Caco-2 (cell line): ENCODE measurements at regions not wholly inside any gene's neighbourhood (a gene's known extent, or its start where the extent isn't known, plus 50 kb on each side); places are given as distances from the start of the nearest gene placed in this dataset.

Experiments
- BruUV-seq: library from RNA; stranded (reverse); fragments of 400-500 nt; replicated peaks from 2 replicates; lab custom pipeline; 2021; lab: Mats Ljungman, UMichigan
- CTCF ChIA-PET: fragments of 300-600 bp; sonication (Branson Sonifier 250); formaldehyde crosslinking; loops from one replicate; lab custom pipeline; 2022; ENCODE audit warnings: antibody characterized with exemption; lab: Charles Lee
- POLR2A ChIA-PET: fragments of 300-600 bp; sonication (Branson Sonifier 250); formaldehyde crosslinking; loops from one replicate; lab custom pipeline; 2022; ENCODE audit warnings: antibody characterized with exemption; lab: Charles Lee
- DNase-seq, 2 experiments: peaks; one replicate each; pipeline versions ENCODE4 v3.0.0 to v3.0.0-alpha.2; 2020 to 2022
- H3K27me3 ChIP-seq: replicated peaks from 2 replicates; pipeline ENCODE4 v1.6.0; 2011; ENCODE audit warnings: low read length; ENCODE audit not compliant: control insufficient read depth, insufficient read depth
- H3K36me3 ChIP-seq: 2 replicates; pipeline ENCODE4 v1.5.1; 2011; ENCODE audit warnings: low read length; ENCODE audit not compliant: control insufficient read depth, insufficient read depth
- H3K4me1 ChIP-seq: fragments of 250-450 bp; sonication (Bioruptor Pico); 2 replicates; pipeline ENCODE4 v1.5.1; 2020; ENCODE audit warnings: mild to moderate bottlenecking
- H3K4me3 ChIP-seq: 2 replicates; pipeline ENCODE4 v1.5.1; 2011; ENCODE audit warnings: low read depth, mild to moderate bottlenecking, control low read depth, low read length
- H3K9me3 ChIP-seq: fragments of 250-450 bp; sonication (Bioruptor Pico); 2 replicates; pipeline ENCODE4 v1.5.1; 2020; ENCODE audit warnings: mild to moderate bottlenecking, moderate library complexity
- H3K27ac Mint-ChIP-seq: one replicate; pipeline ENCODE4 v1.8.0; 2022; ENCODE audit warnings: mixed read lengths; ENCODE audit not compliant: unreplicated experiment
- H3K27me3 Mint-ChIP-seq: one replicate; pipeline ENCODE4 v1.8.0; 2022; ENCODE audit warnings: mixed read lengths; ENCODE audit not compliant: insufficient read depth, unreplicated experiment
- H3K36me3 Mint-ChIP-seq: one replicate; pipeline ENCODE4 v1.8.0; 2022; ENCODE audit warnings: mild to moderate bottlenecking, mixed read lengths; ENCODE audit not compliant: insufficient read depth, unreplicated experiment
- H3K4me1 Mint-ChIP-seq: one replicate; pipeline ENCODE4 v1.8.0; 2022; ENCODE audit warnings: low read depth, mixed read lengths; ENCODE audit not compliant: unreplicated experiment
- H3K4me3 Mint-ChIP-seq: one replicate; pipeline ENCODE4 v1.8.0; 2022; ENCODE audit warnings: mild to moderate bottlenecking, moderate library complexity, mixed read lengths; ENCODE audit not compliant: unreplicated experiment
- H3K9me3 Mint-ChIP-seq: one replicate; pipeline ENCODE4 v1.8.0; 2022; ENCODE audit warnings: mixed read lengths; ENCODE audit not compliant: unreplicated experiment
- CTCF ChIP-seq, 2 experiments: fragments of 200-600 bp in 1 of 2; IDR thresholded peaks; 1 replicate in 1 of 2; 2 replicates in 1 of 2; pipeline versions ENCODE4 v1.5.1 to v1.8.0; 2011 to 2022; ENCODE audit warnings: antibody characterized with exemption in 1 of 2, control low read depth in 1 of 2, inconsistent platforms in 1 of 2, low read depth in 1 of 2, low read length in 1 of 2, mild to moderate bottlenecking in 1 of 2, moderate library complexity in 1 of 2; ENCODE audit not compliant: insufficient read depth in 1 of 2, severe bottlenecking in 1 of 2, unreplicated experiment in 1 of 2
- intact Hi-C: fragments of 100-400 bp; cut with micrococcal nuclease; formaldehyde crosslinking; loops from one replicate; pipeline ENCODE4 v1.10.0; 2022; ENCODE audit not compliant: unreplicated experiment

- Histone ChIP-seq H3K9me3 (peaks cover 6% of the 10 kb centered on the region; the same call in 1 of the 2 replicates), H3K4me1 (no peaks in the 10 kb centered on the region), H3K36me3 (no peaks in the 10 kb centered on the region), H3K4me3 (no peak overlapping the region), H3K27me3 (no peaks in the 10 kb centered on the region)
- H3K36me3 Mint-ChIP-seq, result no peaks in the 10 kb centered on the region
- no peak for DNase-seq
- H3K9me3 Mint-ChIP-seq, result peaks cover 21% of the 10 kb centered on the region
- TF ChIP-seq CTCF (IDR thresholded peaks at IDR 0.05; ENCODE audit: insufficient read depth in 1 of 2, low read depth in 1 of 2, low read length in 1 of 2, severe bottlenecking in 1 of 2, unreplicated experiment in 1 of 2), result no peak
- ChIA-PET CTCF (no interaction called here), POLR2A (no interaction called here)
- no peak overlapping the region for H3K4me3 Mint-ChIP-seq
- no peak overlapping the region for H3K27ac Mint-ChIP-seq
- intact Hi-C loops, result no loop called here
- no peaks in the 10 kb centered on the region for H3K4me1 Mint-ChIP-seq
- peaks cover 2% of the 10 kb centered on the region for H3K27me3 Mint-ChIP-seq
- no TSS peak for BruUV-seq
Observed at GRCh38 chr11:81655351-81655750, 1078.3 kb downstream of the FAM181B start.

- intact Hi-C loops, result no loop called here
- Mint-ChIP-seq H3K36me3 (no peaks in the 10 kb centered on the region), H3K4me3 (no peak overlapping the region), H3K27ac (no peak overlapping the region), H3K4me1 (peaks cover 6% of the 10 kb centered on the region), H3K9me3 (no peaks in the 10 kb centered on the region), H3K27me3 (peaks cover 12% of the 10 kb centered on the region)
- Histone ChIP-seq H3K27me3 (0 out of 2 replicates have a peak, but pooled peaks cover 1% of the 10 kb centered on the region), H3K9me3 (no peaks in the 10 kb centered on the region), H3K4me1 (no peaks in the 10 kb centered on the region), H3K4me3 (no peak overlapping the region), H3K36me3 (no peaks in the 10 kb centered on the region)
- CTCF ChIA-PET, result interaction anchor here (1.1 kb wide), 1 partner anchor 12 kb away, joined by 3 read pairs; no protein-coding TSS in a partner anchor
- TF ChIP-seq CTCF (IDR thresholded peaks at IDR 0.05; ENCODE audit: insufficient read depth in 1 of 2, low read depth in 1 of 2, low read length in 1 of 2, severe bottlenecking in 1 of 2, unreplicated experiment in 1 of 2), result no peak
- no TSS peak for BruUV-seq
- POLR2A ChIA-PET, result no interaction called here
- no peak for DNase-seq
Observed at GRCh38 chr11:81647374-81647773, 1086.3 kb downstream of the FAM181B start.

GRCh38 chr11:81644239-81644840 is 1089.3 kb downstream of the FAM181B start:
- peak; percentile 61 to 65 for DNase-seq
- BruUV-seq, result no TSS peak
- TF ChIP-seq CTCF (IDR thresholded peaks at IDR 0.05; ENCODE audit: insufficient read depth in 1 of 2, low read depth in 1 of 2, low read length in 1 of 2, severe bottlenecking in 1 of 2, unreplicated experiment in 1 of 2), result peak; percentile 88 to 94
- CTCF ChIA-PET, result interaction anchor here (0.6 to 1.2 kb wide), 2 partner anchors 14 to 315 kb away, joined by 3 read pairs; no protein-coding TSS in a partner anchor
- peaks cover 16% of the 10 kb centered on the region for H3K27me3 Mint-ChIP-seq
- Histone ChIP-seq H3K4me3 (no peak overlapping the region), H3K4me1 (no peaks in the 10 kb centered on the region), H3K36me3 (no peaks in the 10 kb centered on the region), H3K9me3 (no peaks in the 10 kb centered on the region), H3K27me3 (0 out of 2 replicates have a peak, but pooled peaks cover 1% of the 10 kb centered on the region)
- no peak overlapping the region for H3K27ac Mint-ChIP-seq
- H3K4me3 Mint-ChIP-seq, result no peak overlapping the region
- intact Hi-C loops, result loop anchor here (1.0 to 5.0 kb wide), 4 partner anchors 63 to 1058 kb away; no protein-coding TSS in a partner anchor
- no peaks in the 10 kb centered on the region for H3K9me3 Mint-ChIP-seq
- H3K36me3 Mint-ChIP-seq, result no peaks in the 10 kb centered on the region
- peaks cover 6% of the 10 kb centered on the region for H3K4me1 Mint-ChIP-seq
- POLR2A ChIA-PET, result no interaction called here
